ENCODE measurements at regions not wholly inside any gene's neighbourhood (a gene's known extent, or its start where the extent isn't known, plus 50 kb on each side); places are given as distances from the start of the nearest gene placed in this dataset.

GRCh38 chr4:31324814-31325213, 604.6 kb downstream of the PCDH7 start:
- TF ChIP-seq ZFP3 (CRISPR knock-in tag; IDR thresholded peaks at IDR 0.05) (no peak), ZNF70 (CRISPR knock-in tag; IDR thresholded peaks at IDR 0.05) (no peak), ESRRG (CRISPR knock-in tag; IDR thresholded peaks at IDR 0.05) (no peak), PATZ1 (CRISPR knock-in tag; IDR thresholded peaks at IDR 0.05; ENCODE audit: borderline replicate concordance) (no peak), RARB (CRISPR knock-in tag; IDR thresholded peaks at IDR 0.05) (no peak), TSHZ2 (CRISPR knock-in tag; IDR thresholded peaks at IDR 0.05) (no peak), ZNF8 (CRISPR knock-in tag; IDR thresholded peaks at IDR 0.05) (no peak), ZFP30 (CRISPR knock-in tag; IDR thresholded peaks at IDR 0.05) (no peak), ARNTL (CRISPR knock-in tag; IDR thresholded peaks at IDR 0.05; ENCODE audit: borderline replicate concordance, low read depth) (no peak), CREB5 (CRISPR knock-in tag; IDR thresholded peaks at IDR 0.05; ENCODE audit: low read depth) (no peak)

Measured in SK-N-SH treated with all-trans-retinoic acid at 6 μM for 48 hours (cell line).